Muscle layer of duodenum (tissue), 2 donors: ENCODE measurements at regions not wholly inside any gene's neighbourhood (a gene's known extent, or its start where the extent isn't known, plus 50 kb on each side); places are given as distances from the start of the nearest gene placed in this dataset.

Experiments used
- H3K27ac ChIP-seq: one replicate; pipeline ENCODE4 v1.7.0; 2013; ENCODE audit warnings: mild to moderate bottlenecking, low read length
- H3K27me3 ChIP-seq: one replicate; pipeline ENCODE4 v1.7.0; 2013; ENCODE audit warnings: low read depth, mild to moderate bottlenecking, control low read depth, low read length
- H3K36me3 ChIP-seq, 2 donors: one replicate each; pipeline ENCODE4 v1.7.0; 2013; ENCODE audit warnings: low read length in 2 of 2, control low read depth in 1 of 2, mild to moderate bottlenecking in 1 of 2; ENCODE audit not compliant: insufficient read depth in 2 of 2, control insufficient read depth in 1 of 2
- H3K4me1 ChIP-seq, 2 donors: one replicate each; pipeline ENCODE4 v1.7.0; 2013; ENCODE audit warnings: low read length in 2 of 2, mild to moderate bottlenecking in 2 of 2, control low read depth in 1 of 2, moderate library complexity in 1 of 2; ENCODE audit not compliant: insufficient read depth in 2 of 2, control insufficient read depth in 1 of 2
- H3K4me3 ChIP-seq, 2 donors: one replicate each; pipeline ENCODE4 v1.7.0; 2013; ENCODE audit warnings: low read length in 2 of 2, low read depth in 1 of 2, mild to moderate bottlenecking in 1 of 2
- H3K9me3 ChIP-seq, 2 donors: one replicate each; pipeline ENCODE4 v1.7.0; 2013; ENCODE audit warnings: low read length in 2 of 2, control low read depth in 1 of 2, mild to moderate bottlenecking in 1 of 2; ENCODE audit not compliant: control insufficient read depth in 1 of 2
- donor health status: healthy.

DNA sequence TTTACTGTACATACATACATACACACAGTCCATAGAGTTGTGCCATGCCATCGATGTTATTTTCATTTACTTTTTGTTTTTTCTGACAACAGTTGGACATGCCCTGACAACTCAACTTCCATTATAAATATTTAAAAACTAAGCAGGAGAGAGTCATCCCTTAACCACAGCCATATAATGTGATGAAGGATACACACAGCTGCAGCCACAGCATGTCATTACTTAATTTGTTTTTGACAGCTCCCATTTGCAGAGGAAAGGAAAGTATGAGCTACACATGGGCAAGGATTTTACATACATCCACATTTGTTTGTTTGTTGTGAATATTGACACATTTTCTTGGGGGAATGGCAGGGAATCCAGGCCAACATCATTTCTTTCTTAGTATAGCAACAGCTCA, 91.5 kb upstream of the TUT7 start:
- Histone ChIP-seq H3K9me3 (no peaks in the 10 kb centered on the region), H3K4me3 (no peak overlapping the region), H3K27ac (no peak overlapping the region), H3K36me3 (no peaks in the 10 kb centered on the region), H3K27me3 (no peaks in the 10 kb centered on the region), H3K4me1 (no peaks in the 10 kb centered on the region)

DNA sequence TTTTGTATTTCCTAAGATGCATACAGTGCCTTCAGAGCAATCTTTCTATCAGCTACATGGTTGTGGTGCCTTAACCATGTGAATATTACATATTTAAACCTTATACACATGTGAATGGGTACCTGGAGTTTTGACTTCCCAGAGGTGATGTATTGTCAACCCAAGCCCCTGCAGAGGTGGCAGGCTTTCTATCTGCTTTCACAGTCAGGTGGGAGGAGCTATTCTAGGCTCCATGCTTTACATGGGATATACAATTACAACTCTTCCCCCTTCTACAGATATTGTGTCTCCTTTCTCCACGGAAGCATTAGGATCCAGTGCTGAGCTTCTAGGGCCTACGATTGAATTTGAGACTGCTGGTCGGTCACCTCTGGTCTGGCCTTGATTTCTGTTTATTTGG, 89.8 kb upstream of the TUT7 start:
- Histone ChIP-seq H3K36me3 (no peaks in the 10 kb centered on the region), H3K27ac (no peak overlapping the region), H3K27me3 (no peaks in the 10 kb centered on the region), H3K4me3 (no peak overlapping the region), H3K4me1 (no peaks in the 10 kb centered on the region), H3K9me3 (no peaks in the 10 kb centered on the region)

DNA sequence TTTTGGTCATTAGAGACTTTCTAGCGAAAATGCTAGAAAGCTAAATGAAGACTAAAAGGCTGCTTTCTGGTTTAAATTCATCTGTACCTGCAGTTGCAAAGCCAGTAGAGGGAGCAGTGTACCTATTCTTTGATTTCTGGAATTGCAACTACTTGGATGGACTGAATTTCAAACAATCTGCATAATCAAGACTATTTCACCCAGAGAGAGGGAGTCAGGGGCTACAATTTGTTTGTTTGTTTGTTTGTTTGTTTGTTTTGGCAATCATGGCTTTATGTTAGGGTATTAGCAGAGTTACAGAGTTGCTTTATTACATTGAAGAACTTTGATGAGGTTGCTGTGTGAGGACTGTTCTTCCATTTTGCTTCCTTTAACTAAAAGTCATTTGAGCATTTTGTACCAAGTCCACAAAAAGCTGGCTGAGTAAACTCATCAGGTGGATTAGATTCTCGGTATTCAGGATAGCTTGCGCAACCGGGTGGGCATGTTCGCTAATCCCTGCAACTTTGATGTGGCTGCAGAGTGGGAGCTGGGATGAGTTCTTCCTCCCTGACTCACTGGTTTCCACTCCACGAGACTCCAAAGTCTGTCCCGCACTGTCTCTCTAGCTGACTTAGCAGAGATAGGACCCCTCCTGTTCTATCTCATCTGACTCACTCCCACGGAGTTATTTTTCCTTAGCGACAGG, 80.0 kb upstream of the TUT7 start:
- Histone ChIP-seq H3K9me3 (no peaks in the 10 kb centered on the region), H3K36me3 (no peaks in the 10 kb centered on the region), H3K27me3 (no peaks in the 10 kb centered on the region), H3K27ac (no peak overlapping the region), H3K4me1 (no peaks in the 10 kb centered on the region), H3K4me3 (no peak overlapping the region)

DNA sequence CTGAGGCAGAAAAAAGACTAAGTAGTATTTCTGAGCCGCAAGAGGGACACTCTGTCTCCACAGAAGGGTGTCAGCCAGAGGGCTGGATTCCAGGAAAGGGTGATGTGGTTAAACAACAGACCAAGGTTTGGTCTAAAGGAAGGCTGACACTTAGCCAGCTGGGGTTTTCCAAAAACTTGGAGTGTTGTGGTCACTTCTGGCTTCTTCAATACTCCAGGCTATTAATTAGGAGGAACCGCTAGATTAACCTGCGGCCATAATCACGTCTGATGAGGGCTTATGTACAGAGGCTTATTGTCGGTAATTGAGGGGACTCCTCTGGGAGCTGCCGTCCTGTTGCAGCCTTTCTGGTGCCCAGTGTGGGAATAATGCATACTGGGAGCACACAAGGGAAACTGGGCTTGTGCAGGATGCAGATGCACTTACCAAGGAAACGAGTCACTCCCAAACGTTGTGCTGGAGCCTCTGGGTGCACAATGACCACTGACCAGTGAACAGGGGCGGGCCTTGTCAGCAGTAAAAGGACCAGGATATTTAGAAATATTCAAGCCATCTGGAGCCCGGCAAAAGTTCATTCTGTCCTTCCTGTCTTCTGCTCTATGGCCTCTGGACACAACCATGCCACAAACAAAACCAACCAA, 70.2 kb upstream of the TUT7 start:
- no peaks in the 10 kb centered on the region for H3K27me3 ChIP-seq
- no peaks in the 10 kb centered on the region for H3K4me1 ChIP-seq
- H3K4me3 ChIP-seq = no peak overlapping the region
- no peaks in the 10 kb centered on the region for H3K9me3 ChIP-seq
- H3K36me3 ChIP-seq = no peaks in the 10 kb centered on the region
- no peak overlapping the region for H3K27ac ChIP-seq

DNA sequence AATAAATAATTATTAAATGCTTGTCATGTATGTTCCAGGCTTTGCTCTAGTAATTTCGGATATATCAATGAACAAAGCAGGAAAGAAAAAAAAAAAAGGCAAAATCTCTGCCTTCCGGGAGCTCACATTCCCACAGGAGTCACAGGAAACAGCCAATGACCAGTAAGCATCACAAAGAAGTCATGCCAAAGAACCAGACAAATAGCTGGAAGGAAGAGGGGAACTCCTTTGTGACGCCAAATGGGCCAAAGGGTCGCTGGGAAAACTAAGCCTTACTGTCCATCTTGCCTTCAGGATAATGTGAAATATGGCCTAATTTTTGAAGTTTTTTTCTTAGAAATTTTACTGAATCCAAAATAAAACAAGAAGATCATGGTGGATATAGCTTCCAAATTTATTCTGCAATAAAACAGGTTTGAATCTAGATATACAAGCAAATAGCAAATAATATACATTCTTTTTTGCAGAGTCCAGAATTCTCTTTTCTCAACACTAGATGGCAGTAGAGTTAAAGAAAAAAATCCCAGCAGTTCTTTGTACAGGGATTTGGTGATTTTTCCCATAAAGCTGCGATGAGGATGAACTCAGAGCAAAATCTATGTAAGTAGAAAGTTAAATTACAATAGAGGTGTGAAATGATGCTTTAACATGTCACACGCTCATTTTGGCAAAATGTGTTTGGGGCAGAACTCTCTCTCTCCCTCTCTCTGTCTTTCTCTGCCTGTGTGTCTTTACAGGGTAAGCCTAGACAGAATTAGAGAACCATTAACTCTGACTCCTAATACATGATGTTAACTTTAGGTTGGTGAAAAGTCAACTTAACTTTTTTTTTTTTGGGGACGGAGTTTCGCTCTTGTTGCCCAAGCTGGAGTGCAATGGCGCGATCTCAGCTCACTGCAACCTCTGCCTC, 60.0 kb upstream of the TUT7 start:
- H3K4me1 ChIP-seq = no peaks in the 10 kb centered on the region
- no peaks in the 10 kb centered on the region for H3K9me3 ChIP-seq

DNA sequence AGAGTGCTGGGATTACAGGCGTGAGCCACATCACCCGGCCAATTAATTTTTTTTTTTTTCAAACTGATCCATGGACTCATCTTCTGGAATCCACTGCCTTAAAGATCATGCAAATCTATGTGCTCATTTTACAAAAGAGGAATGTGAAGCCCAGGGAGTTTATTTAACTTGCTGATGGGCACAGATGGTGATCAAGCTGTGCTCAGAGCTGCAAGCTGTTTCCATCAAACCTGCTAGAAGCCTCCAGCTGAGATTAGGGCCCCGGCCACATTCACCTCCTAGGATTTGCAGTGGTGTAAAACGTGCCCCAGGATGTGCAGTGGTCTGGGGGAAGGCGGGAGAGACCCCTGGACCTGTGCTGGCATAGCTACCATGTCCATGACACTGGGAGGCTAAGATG, 56.1 kb upstream of the TUT7 start:
- Histone ChIP-seq H3K27ac (no peak overlapping the region), H3K4me3 (no peak overlapping the region), H3K4me1 (peaks cover 7 to 9% of the 10 kb centered on the region in 2 donors)

More for the DNA sequence above, 60.0 kb upstream of the TUT7 start:
- Histone ChIP-seq H3K27me3 (no peaks in the 10 kb centered on the region), H3K36me3 (no peaks in the 10 kb centered on the region), H3K4me3 (no peak overlapping the region), H3K27ac (no peak overlapping the region)

DNA sequence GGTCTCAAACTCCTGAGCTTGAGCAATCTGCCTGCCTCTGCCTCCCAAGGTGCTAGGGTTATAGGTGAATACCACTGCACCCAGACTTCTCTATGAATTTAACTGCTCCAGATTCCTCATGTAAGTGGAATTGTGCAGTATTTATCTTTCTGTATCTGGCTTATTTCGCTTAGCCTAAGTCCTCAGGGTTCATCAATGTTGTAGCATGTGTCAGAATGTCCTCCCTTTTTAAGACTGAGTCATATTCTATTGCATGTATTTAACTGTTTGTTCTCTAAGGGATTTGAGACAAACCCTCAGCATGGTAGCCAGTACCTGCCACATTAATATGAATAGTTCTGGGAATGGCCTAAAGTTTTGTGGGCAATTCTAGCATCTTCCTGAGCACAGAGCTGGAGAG, 53.9 kb upstream of the TUT7 start:
- H3K27me3 ChIP-seq = no peaks in the 10 kb centered on the region
- peaks cover 9 to 10% of the 10 kb centered on the region in 2 donors for H3K4me1 ChIP-seq
- H3K36me3 ChIP-seq = no peaks in the 10 kb centered on the region

More for the DNA sequence above, 56.1 kb upstream of the TUT7 start:
- no peaks in the 10 kb centered on the region for H3K27me3 ChIP-seq
- no peaks in the 10 kb centered on the region for H3K9me3 ChIP-seq
- H3K36me3 ChIP-seq = no peaks in the 10 kb centered on the region

DNA sequence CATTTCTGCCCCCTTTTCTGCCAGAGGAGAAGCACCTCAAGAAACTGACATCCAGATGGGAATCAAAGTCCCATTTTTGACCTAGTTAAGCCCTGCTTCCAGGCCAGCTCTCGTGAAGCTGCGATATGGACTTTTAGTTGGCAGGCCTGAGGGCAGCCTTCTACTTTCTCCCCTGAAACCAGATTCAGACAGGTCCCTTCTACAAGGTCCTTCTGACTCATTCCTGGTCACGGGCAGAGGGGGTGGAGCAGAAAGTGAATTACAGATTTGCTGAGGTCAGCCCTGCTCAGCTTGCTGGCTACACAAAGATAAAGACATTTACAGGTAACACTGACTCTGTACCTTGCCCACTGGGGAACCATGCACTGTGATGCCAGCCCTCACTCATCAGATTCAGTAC, 52.8 kb upstream of the TUT7 start:
- Histone ChIP-seq H3K9me3 (no peaks in the 10 kb centered on the region), H3K4me3 (no peak overlapping the region), H3K27me3 (no peaks in the 10 kb centered on the region), H3K27ac (peak overlapping the region; percentile 26), H3K36me3 (no peaks in the 10 kb centered on the region), H3K4me1 (peaks cover 9 to 10% of the 10 kb centered on the region in 2 donors)

More for the DNA sequence above, 53.9 kb upstream of the TUT7 start:
- no peak overlapping the region for H3K4me3 ChIP-seq
- no peaks in the 10 kb centered on the region for H3K9me3 ChIP-seq
- H3K27ac ChIP-seq = no peak overlapping the region

DNA sequence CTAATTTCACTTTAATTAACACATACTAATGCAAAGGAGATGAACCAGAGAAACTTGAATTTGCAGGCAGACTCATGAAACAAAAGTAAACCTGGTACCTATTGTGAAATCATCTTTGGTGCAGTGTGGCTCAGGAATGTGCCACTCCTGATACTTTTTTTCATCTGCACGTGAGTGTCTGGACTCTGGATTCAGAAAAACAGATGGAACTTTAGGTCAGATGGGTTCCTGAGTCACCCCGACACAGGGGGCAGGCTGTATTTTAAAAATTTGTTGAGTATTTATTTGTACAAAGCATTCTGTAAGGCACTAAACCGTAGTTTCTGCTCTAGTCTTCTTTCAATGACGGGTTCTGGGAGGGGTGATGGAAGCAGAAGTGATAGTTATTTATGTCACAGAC, 52.2 kb upstream of the TUT7 start:
- Histone ChIP-seq H3K4me3 (no peak overlapping the region), H3K27me3 (no peaks in the 10 kb centered on the region), H3K36me3 (no peaks in the 10 kb centered on the region), H3K9me3 (no peaks in the 10 kb centered on the region), H3K27ac (no peak overlapping the region), H3K4me1 (peaks cover 9 to 10% of the 10 kb centered on the region in 2 donors)

DNA sequence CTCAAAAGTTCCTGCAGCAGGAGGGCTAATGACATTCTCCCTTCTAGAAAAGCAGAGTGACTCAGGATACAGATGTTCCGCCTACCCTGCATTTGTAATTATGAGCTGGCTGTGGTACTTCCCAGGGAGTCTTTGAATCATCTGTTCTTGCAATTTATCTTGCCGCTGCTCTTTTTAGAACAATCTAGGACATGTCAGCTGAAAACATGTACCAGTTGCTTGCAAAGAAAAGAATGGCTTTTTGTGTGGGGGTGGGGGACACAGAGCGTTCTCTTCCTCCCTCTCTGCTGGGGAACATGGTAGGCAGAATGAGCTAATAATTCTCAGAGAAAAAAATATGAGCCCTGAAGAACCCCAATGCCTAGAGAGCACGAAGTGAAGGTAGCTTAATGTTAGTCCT, 51.7 kb upstream of the TUT7 start:
- Histone ChIP-seq H3K4me1 (peaks cover 9 to 10% of the 10 kb centered on the region in 2 donors), H3K4me3 (no peak overlapping the region), H3K9me3 (no peaks in the 10 kb centered on the region), H3K27ac (no peak overlapping the region), H3K36me3 (no peaks in the 10 kb centered on the region), H3K27me3 (no peaks in the 10 kb centered on the region)

DNA sequence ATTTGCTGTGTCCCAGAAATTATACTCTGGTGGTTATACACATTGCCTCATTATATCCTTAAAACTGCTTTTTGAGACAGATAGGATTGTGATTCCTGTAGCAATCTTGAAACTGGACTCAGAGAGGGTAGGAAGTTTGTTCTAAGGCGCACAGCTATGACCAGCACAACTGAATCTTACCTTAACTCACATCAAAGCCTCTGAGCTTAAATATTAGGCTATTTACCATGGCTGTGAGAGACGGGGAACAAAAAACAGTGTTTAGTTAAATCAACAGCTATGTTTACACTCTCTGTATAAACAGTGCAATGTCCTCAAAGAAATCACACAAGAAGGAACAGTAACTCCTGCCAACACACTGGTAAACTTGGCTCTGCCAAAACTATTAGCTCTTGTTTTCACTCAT, 50.9 kb upstream of the TUT7 start:
- peaks cover 9 to 10% of the 10 kb centered on the region in 2 donors for H3K4me1 ChIP-seq
- no peaks in the 10 kb centered on the region for H3K27me3 ChIP-seq
- H3K36me3 ChIP-seq = no peaks in the 10 kb centered on the region
- H3K27ac ChIP-seq = no peak overlapping the region
- no peaks in the 10 kb centered on the region for H3K9me3 ChIP-seq
- no peak overlapping the region for H3K4me3 ChIP-seq
